ENCODE measurements at regions not wholly inside any gene's neighbourhood (a gene's known extent, or its start where the extent isn't known, plus 50 kb on each side); places are given as distances from the start of the nearest gene placed in this dataset.

DNA sequence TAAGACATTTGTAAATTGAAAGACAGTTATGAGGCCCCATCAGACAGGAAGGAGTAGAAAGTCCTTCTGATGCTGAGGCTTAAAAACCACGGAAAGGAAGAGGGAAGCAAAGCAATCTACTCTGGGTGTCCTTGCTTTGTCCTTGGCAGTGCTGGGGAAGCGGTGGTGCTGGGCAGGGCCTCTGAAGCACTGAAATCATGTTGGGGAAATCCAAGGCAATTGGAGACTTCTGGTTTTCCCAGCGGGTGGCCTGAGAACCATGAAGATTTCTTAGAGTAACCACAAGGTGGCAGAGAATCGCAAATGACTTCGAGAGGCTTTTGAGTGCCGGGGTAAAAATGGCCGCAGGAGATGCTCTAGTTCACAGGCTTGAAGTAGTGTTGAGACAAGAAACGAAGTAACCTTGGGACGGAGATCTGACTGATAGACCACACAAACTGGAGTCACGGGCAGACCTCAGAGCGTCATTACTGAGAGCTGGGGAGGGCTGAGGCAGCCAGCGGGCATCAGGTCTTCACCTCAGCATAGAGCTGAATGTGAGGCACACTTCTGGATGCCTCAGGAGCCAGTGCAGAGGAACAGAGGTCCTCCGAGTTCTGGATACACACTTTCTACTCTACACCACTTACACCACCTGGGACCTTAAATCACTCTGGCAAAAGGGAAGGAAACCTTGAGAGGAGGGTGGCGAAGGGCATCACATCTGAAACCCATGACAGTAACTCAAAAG lies 130.7 kb upstream of the GPRIN3 start:
- no peak overlapping the region for H2BK12ac ChIP-seq (ENCODE audit: insufficient read length, low read depth, low read length)

More for the DNA sequence above, 130.7 kb upstream of the GPRIN3 start:
- H4K20me1 ChIP-seq (ENCODE audit: control insufficient read depth, insufficient read depth, insufficient read length): no peaks in the 10 kb centered on the region
- Mint-ChIP-seq H3K36me3 (ENCODE audit: insufficient read depth in 1 of 3, low read depth in 3 of 3) (no peaks in the 10 kb centered on the region; a peak in 1 of 7 replicates), H3K4me1 (peaks cover 9% of the 10 kb centered on the region in 2 experiments), H3K4me3 (no peak overlapping the region), H3K9me3 (no peaks in the 10 kb centered on the region), H3K27me3 (ENCODE audit: low read depth) (no peaks in the 10 kb centered on the region), H3K27ac (no peak overlapping the region)
- peak; percentile 76 for DNase-seq
- no peak overlapping the region for H4K8ac ChIP-seq (replicated peaks; ENCODE audit: insufficient read length, low read depth, low read length)
- no peaks in the 10 kb centered on the region for H3K4me1 ChIP-seq (ENCODE audit: insufficient read depth, low read length)
- no peak overlapping the region for H2BK120ac ChIP-seq (ENCODE audit: low read depth, low read length, poor library complexity, severe bottlenecking)
- no peak overlapping the region for H2BK20ac ChIP-seq (ENCODE audit: low read depth, low read length, poor library complexity, severe bottlenecking)
- H2AK5ac ChIP-seq (ENCODE audit: insufficient read length, low read length): no peak overlapping the region
- TF ChIP-seq, protein P1, sequence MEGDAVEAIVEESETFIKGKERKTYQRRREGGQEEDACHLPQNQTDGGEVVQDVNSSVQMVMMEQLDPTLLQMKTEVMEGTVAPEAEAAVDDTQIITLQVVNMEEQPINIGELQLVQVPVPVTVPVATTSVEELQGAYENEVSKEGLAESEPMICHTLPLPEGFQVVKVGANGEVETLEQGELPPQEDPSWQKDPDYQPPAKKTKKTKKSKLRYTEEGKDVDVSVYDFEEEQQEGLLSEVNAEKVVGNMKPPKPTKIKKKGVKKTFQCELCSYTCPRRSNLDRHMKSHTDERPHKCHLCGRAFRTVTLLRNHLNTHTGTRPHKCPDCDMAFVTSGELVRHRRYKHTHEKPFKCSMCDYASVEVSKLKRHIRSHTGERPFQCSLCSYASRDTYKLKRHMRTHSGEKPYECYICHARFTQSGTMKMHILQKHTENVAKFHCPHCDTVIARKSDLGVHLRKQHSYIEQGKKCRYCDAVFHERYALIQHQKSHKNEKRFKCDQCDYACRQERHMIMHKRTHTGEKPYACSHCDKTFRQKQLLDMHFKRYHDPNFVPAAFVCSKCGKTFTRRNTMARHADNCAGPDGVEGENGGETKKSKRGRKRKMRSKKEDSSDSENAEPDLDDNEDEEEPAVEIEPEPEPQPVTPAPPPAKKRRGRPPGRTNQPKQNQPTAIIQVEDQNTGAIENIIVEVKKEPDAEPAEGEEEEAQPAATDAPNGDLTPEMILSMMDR (conservative IDR thresholded peaks at IDR 0.05): peak; percentile 63; the same call in 2 of the 3 replicates
- no peak overlapping the region for H4K5ac ChIP-seq (ENCODE audit: insufficient read length, low read depth, low read length)
- no peak overlapping the region for H3K27ac ChIP-seq (ENCODE audit: insufficient read length, low read depth, low read length)
- H2BK15ac ChIP-seq (ENCODE audit: low read depth, low read length): no peak overlapping the region
- no peak overlapping the region for H3K23ac ChIP-seq (ENCODE audit: insufficient read length, low read depth, low read length)
- no peak overlapping the region for H3K4me2 ChIP-seq (ENCODE audit: insufficient read depth, insufficient read length, low read length)
- H3K79me2 ChIP-seq (ENCODE audit: insufficient read depth, low read length): no peaks in the 10 kb centered on the region
- no peak overlapping the region for H3K4ac ChIP-seq (ENCODE audit: low read depth, low read length)
- H3T11ph ChIP-seq (ENCODE audit: low read length): no peak overlapping the region
- H3K23me2 ChIP-seq (ENCODE audit: insufficient read length, low read depth, low read length, poor library complexity, severe bottlenecking): no peaks in the 10 kb centered on the region
- no peak overlapping the region for H4K91ac ChIP-seq (ENCODE audit: insufficient read length, low read depth, low read length)
- H3K56ac ChIP-seq (ENCODE audit: insufficient read length, low read depth, low read length): no peak overlapping the region
- H2BK5ac ChIP-seq (ENCODE audit: insufficient read length, low read length): no peak overlapping the region
- no peak overlapping the region for H3K14ac ChIP-seq (ENCODE audit: insufficient read depth, low read length)
- H3K27me3 ChIP-seq (ENCODE audit: insufficient read depth, low read length): no peaks in the 10 kb centered on the region
- no peak overlapping the region for H3K9ac ChIP-seq (ENCODE audit: extremely low read depth, insufficient read length, low read length)
- no peaks in the 10 kb centered on the region for H3K9me3 ChIP-seq (ENCODE audit: control insufficient read depth, low read depth, low read length)
- peak overlapping the region; percentile 34 for H3K18ac ChIP-seq (ENCODE audit: insufficient read length, low read depth, low read length)
- WGBS (ENCODE audit: extremely low coverage, insufficient read length, low lambda C conversion rate): no CpG with 5 or more reads among the region's 14 CpGs
- H3K79me1 ChIP-seq (ENCODE audit: insufficient read depth, low read depth, low read length, poor library complexity, severe bottlenecking): no peaks in the 10 kb centered on the region
- H2AFZ ChIP-seq (ENCODE audit: low read length): no peak overlapping the region

Measured in H9 (cell line).